CD4-positive, alpha-beta T cell (primary cell): ENCODE measurements at regions not wholly inside any gene's neighbourhood (a gene's known extent, or its start where the extent isn't known, plus 50 kb on each side); places are given as distances from the start of the nearest gene placed in this dataset.

Experiments used
- ATAC-seq: fragments of 200-7000 bp; cut with Tn5 transposase; one replicate; pipeline ENCODE4 v1.10.0; 2022; ENCODE audit warnings: mild to moderate bottlenecking; ENCODE audit not compliant: poor library complexity
- CTCF ChIA-PET: fragments of 350-600 bp; sonication (Branson Sonifier 250); formaldehyde crosslinking; loops from one replicate; lab custom pipeline; 2021; ENCODE audit warnings: antibody characterized with exemption, inconsistent platforms; lab: Charles Lee
- POLR2A ChIA-PET: fragments of 350-600 bp; sonication (Branson Sonifier 250); formaldehyde crosslinking; loops from one replicate; lab custom pipeline; 2021; ENCODE audit warnings: antibody characterized with exemption, inconsistent platforms; lab: Charles Lee
- DNase-seq, 14 experiments: peaks; one replicate each; pipeline ENCODE4 v3.0.0-alpha.2; 2013 to 2020; ENCODE audit warnings: mixed read lengths in 2 of 14
- H3K27ac ChIP-seq, 2 donors: one replicate each; pipeline versions ENCODE4 v1.5.1 to v1.7.0; 2013; ENCODE audit warnings: low read length in 2 of 2, low read depth in 1 of 2, mild to moderate bottlenecking in 1 of 2
- H3K27me3 ChIP-seq, 2 experiments: 1 replicate in 1 of 2; 2 replicates in 1 of 2; pipeline versions ENCODE4 v1.6.1 to v1.7.0; 2013; ENCODE audit warnings: low read length in 2 of 2, control low read depth in 1 of 2, mild to moderate bottlenecking in 1 of 2, moderate library complexity in 1 of 2; ENCODE audit not compliant: insufficient read depth in 2 of 2, control insufficient read depth in 1 of 2
- H3K36me3 ChIP-seq: one replicate; pipeline ENCODE4 v1.6.1; 2013; ENCODE audit warnings: low read length, control low read depth; ENCODE audit not compliant: insufficient read depth
- H3K4me1 ChIP-seq: one replicate; pipeline ENCODE4 v1.6.1; 2013; ENCODE audit warnings: low read length, control low read depth; ENCODE audit not compliant: insufficient read depth
- H3K4me3 ChIP-seq: one replicate; pipeline ENCODE4 v1.5.1; 2013; ENCODE audit warnings: mild to moderate bottlenecking, low read length, moderate library complexity
- H3K9me3 ChIP-seq, 2 experiments: 1 replicate in 1 of 2; 2 replicates in 1 of 2; pipeline versions ENCODE4 v1.6.1 to v1.7.0; 2013; ENCODE audit warnings: low read length in 2 of 2, mild to moderate bottlenecking in 2 of 2, control low read depth in 1 of 2, moderate library complexity in 1 of 2; ENCODE audit not compliant: control insufficient read depth in 1 of 2, insufficient read depth in 1 of 2
- H3K27ac Mint-ChIP-seq: one replicate; pipeline ENCODE4 v1.8.0; 2020; ENCODE audit warnings: mixed read lengths
- H3K27me3 Mint-ChIP-seq: one replicate; pipeline ENCODE4 v1.8.0; 2021; ENCODE audit warnings: mixed read lengths
- H3K36me3 Mint-ChIP-seq: one replicate; pipeline ENCODE4 v1.8.0; 2021; ENCODE audit warnings: low read depth, mixed read lengths
- H3K4me1 Mint-ChIP-seq: one replicate; pipeline ENCODE4 v1.8.0; 2021; ENCODE audit warnings: low read depth, mixed read lengths
- H3K4me3 Mint-ChIP-seq: one replicate; pipeline ENCODE4 v1.8.0; 2020; ENCODE audit warnings: mild to moderate bottlenecking, mixed read lengths
- H3K9me3 Mint-ChIP-seq: one replicate; pipeline ENCODE4 v1.8.0; 2020; ENCODE audit warnings: mixed read lengths
- intact Hi-C, 2 experiments: fragments of 100-400 bp; cut with DNase I in 1 of 2; cut with micrococcal nuclease in 1 of 2; formaldehyde crosslinking; loops; one replicate each; pipeline versions ENCODE4 v1.15.1 to v1.9.0; 2023 to 2025; cut with DNase I, micrococcal nuclease
- TF ChIP-seq, protein P1 (sequence below): fragments of 200-600 bp; IDR thresholded peaks from one replicate; pipeline ENCODE4 v1.8.0; 2022; ENCODE audit warnings: antibody characterized with exemption, mild to moderate bottlenecking

DNA sequence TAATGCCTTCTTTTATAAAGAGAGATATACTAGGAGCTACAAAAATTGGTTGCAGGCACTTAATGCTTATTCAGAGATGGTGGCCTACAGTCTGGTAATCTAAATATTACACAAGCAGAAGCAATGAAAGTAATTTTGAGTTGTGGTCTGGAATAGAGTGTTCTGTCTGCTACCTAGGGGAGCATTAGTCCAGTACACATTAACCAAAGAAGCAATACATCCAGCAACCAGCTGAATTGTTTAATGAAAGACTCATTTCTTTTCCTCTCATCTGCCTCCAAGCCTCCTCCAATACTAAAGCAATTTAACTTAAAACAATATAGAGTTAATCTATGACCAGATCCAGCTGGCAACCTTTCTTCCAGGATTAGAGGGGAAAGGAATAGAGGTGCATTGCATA is 877.1 kb upstream of the CNTN5 start:
- TF ChIP-seq, protein P1, sequence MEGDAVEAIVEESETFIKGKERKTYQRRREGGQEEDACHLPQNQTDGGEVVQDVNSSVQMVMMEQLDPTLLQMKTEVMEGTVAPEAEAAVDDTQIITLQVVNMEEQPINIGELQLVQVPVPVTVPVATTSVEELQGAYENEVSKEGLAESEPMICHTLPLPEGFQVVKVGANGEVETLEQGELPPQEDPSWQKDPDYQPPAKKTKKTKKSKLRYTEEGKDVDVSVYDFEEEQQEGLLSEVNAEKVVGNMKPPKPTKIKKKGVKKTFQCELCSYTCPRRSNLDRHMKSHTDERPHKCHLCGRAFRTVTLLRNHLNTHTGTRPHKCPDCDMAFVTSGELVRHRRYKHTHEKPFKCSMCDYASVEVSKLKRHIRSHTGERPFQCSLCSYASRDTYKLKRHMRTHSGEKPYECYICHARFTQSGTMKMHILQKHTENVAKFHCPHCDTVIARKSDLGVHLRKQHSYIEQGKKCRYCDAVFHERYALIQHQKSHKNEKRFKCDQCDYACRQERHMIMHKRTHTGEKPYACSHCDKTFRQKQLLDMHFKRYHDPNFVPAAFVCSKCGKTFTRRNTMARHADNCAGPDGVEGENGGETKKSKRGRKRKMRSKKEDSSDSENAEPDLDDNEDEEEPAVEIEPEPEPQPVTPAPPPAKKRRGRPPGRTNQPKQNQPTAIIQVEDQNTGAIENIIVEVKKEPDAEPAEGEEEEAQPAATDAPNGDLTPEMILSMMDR: no peak
- Mint-ChIP-seq H3K4me3 (no peak overlapping the region), H3K9me3 (peaks cover 13% of the 10 kb centered on the region), H3K27me3 (no peaks in the 10 kb centered on the region), H3K36me3 (no peaks in the 10 kb centered on the region), H3K27ac (no peak overlapping the region), H3K4me1 (no peaks in the 10 kb centered on the region)
- no peak overlapping the region for H3K4me3 ChIP-seq
- no peaks in the 10 kb centered on the region for H3K36me3 ChIP-seq
- ATAC-seq: no peak
- DNase-seq: no peak
- ChIA-PET CTCF (no interaction called here), POLR2A (interaction anchor here (0.6 kb wide), 1 partner anchor 185 kb away, joined by 3 read pairs; no protein-coding TSS in a partner anchor)
- no peak overlapping the region for H3K27ac ChIP-seq
- H3K9me3 ChIP-seq: peaks cover 4 to 7% of the 10 kb centered on the region in 2 experiments
- no peaks in the 10 kb centered on the region for H3K27me3 ChIP-seq
- H3K4me1 ChIP-seq: no peaks in the 10 kb centered on the region
- intact Hi-C loops: no loop called here

DNA sequence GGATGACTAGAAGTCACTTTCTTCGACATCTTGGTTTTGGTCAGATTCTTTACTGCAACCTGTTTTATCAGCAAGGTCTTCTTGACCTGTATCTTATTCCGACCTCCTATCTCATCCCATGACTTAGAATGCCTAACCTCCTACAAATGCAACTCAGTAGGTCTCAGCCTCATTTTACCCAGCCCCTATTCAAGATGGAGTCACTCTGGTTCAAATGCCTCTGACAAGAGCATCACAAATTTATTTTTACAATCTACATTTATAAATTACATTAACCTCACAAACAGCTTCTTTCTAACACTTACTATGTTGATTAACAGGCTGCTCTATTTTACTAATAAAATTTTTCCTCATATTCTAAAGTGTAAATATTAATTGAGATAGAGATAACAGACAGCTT is 867.0 kb upstream of the CNTN5 start:
- Histone ChIP-seq H3K27ac (no peak overlapping the region), H3K36me3 (no peaks in the 10 kb centered on the region), H3K9me3 (peaks cover 4 to 7% of the 10 kb centered on the region in 2 experiments), H3K4me3 (no peak overlapping the region), H3K4me1 (no peaks in the 10 kb centered on the region), H3K27me3 (no peaks in the 10 kb centered on the region)
- ChIA-PET POLR2A (no interaction called here), CTCF (no interaction called here)
- no peaks in the 10 kb centered on the region for H3K4me1 Mint-ChIP-seq
- no peaks in the 10 kb centered on the region for H3K27me3 Mint-ChIP-seq
- ATAC-seq (no peak), DNase-seq (no peak)
- no peaks in the 10 kb centered on the region for H3K36me3 Mint-ChIP-seq
- TF ChIP-seq, protein P1: no peak
- peaks cover 22% of the 10 kb centered on the region for H3K9me3 Mint-ChIP-seq
- no peak overlapping the region for H3K4me3 Mint-ChIP-seq
- intact Hi-C loops: no loop called here
- H3K27ac Mint-ChIP-seq: no peak overlapping the region

DNA sequence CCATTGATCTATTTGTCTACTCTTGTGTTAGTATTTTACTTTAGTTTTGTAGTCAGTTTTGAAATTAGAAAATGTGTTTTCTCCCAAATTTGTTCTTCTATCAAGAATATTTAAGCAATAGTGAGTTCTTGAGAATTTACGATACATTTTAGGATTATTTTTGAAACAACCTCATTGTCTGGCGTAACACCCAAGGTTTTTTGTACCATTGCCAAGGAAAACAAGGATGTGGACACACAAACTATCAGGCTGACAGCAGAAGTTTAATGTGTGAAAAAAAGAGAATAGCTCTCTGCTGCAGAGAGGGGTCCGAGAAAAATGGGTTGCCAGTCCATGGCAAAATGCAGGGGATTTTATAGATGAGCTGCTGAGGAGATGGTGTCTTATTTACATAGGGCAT is 865.1 kb upstream of the CNTN5 start:
- H3K27ac ChIP-seq: no peak overlapping the region
- H3K27ac Mint-ChIP-seq: no peak overlapping the region
- no peaks in the 10 kb centered on the region for H3K4me1 ChIP-seq
- peaks cover 11% of the 10 kb centered on the region for H3K9me3 Mint-ChIP-seq
- peaks cover 4 to 7% of the 10 kb centered on the region in 2 experiments for H3K9me3 ChIP-seq
- DNase-seq (no peak), ATAC-seq (no peak)
- H3K27me3 Mint-ChIP-seq: no peaks in the 10 kb centered on the region
- H3K36me3 ChIP-seq: no peaks in the 10 kb centered on the region
- H3K27me3 ChIP-seq: no peaks in the 10 kb centered on the region
- intact Hi-C loops: no loop called here
- TF ChIP-seq, protein P1: no peak
- no peak overlapping the region for H3K4me3 Mint-ChIP-seq
- ChIA-PET CTCF (no interaction called here), POLR2A (no interaction called here)
- no peaks in the 10 kb centered on the region for H3K4me1 Mint-ChIP-seq
- no peak overlapping the region for H3K4me3 ChIP-seq
- no peaks in the 10 kb centered on the region for H3K36me3 Mint-ChIP-seq
